NCI-H748 (cell line): ENCODE measurements at regions not wholly inside any gene's neighbourhood (a gene's known extent, or its start where the extent isn't known, plus 50 kb on each side); places are given as distances from the start of the nearest gene placed in this dataset.

ENCODE experiments used
- DNase-seq: peaks from one replicate; lab custom pipeline; 2025; ENCODE audit not compliant: unreplicated experiment; lab: John Stamatoyannopoulos, UW

DNA sequence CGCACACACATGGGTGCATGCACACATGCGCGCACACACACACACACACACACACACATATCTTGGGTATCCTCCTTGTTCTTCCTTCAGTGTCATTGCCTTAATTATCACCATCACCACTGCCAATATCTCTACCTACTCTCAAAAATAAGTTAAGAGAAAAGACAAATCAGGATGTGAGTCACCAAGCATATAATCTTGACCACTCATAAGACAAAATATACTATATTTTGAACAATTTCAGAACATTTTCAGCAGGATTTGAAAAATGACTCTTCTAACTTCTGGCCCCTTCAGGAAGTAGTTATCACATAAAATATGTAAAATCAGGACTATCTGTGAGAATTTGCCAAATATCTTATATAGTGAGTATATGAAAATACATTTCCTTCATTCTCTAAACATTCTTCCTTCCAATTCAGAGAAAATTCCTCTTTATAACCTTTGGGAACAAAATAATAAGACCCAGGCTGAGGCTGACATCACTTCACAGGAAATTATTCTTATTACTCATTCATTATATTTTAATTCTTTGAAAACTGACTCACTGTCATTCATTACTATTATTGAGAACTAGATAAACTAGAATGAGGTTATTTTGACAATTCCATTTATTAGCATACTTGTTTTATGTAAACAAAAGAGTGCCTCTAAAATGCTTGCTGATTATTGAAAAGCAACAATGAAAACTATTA lies 772.0 kb upstream of the ACO1 start:
- DNase-seq, result no peak

DNA sequence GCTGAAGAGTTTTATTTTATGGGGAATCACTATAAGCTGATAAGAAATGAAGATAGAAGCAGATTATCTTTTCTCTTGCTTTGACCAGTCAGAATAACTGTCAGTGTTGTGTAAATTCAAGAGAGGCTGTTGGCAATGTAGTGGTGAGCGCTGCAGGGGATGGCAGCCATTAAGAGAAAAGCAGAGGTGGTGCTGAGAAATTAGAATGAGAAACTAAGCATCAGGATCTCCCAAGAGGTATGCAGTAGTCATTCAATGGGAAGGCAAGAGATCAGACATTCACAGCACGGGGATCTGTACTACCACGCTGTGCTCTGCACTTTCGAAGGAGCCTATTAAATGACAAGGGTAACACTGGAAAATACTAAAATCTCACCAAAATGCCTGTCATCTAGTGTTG lies 768.5 kb upstream of the ACO1 start:
- DNase-seq, result no peak

DNA sequence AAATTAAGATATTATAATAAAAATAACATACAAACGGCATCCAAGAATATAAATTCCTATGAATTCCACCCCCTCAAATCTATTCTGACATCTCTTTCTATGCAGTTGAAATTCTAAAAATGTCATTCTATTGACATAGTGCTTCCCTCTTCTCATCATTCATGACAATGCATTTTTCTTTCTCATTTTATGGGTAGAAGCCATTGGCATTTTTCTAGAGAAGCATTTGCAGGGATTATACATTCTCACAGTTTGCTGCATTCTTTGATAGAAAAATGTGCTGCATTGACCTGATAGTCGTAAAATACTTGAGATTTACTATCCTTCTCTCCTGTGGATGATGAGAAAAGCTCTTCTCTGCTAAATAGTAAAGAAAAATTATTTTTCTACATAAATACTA lies 760.9 kb upstream of the ACO1 start:
- DNase-seq, result no peak

DNA sequence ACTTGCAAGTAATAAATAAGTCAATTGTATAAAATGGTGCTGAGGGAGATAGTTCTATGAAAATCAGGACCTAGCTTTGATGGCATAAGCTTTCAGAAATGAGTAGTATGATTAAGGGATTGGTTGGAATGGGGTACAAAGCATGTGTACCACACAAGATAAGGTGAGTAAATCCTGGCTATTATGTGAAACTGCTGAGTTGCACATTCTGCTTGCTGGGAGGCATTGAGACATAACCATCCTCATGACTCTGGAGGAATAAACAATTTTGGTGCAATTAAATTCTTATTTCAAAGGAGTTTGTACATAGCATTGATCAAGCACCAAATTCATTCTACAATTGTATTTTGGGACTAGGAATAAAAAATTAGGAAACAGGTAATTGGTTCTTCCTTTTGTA lies 755.2 kb upstream of the ACO1 start:
- DNase-seq, result no peak

DNA sequence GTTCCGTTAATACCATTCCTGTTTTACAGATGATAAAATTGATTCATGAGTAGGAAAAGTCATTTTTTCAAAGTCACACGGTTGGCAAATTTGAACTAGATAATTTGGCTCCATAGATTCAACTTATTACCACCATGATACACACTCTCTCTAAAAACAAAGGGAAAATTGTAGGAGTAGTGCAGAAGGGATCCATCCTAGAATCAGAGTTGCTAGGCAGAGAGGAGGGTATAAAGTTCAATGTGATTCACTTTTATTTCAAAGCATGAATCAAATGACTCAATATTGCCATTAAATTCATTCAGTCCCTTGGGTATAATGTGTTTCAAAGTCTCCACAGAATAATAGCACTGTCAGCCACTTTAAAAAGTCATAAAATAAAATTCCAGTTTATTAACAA lies 747.2 kb upstream of the ACO1 start:
- no peak for DNase-seq

DNA sequence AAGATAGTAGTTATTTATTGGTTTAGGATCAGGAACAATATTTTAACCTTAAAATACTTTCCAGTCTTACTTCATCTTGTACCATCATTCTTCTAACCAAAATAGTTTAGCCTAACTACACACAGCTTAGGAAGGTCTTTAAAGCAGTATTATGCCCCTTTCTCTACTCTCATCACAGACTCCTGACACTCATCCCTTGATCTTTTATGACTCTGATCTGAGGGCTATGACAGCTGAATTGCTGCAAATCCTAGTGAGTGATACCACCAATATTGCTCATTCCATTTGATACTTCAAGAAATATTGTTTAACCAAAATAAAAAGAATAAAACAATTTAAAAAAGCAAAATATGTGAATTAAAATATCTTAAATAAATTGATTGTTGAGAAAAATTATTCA lies 746.6 kb upstream of the ACO1 start:
- no peak for DNase-seq

DNA sequence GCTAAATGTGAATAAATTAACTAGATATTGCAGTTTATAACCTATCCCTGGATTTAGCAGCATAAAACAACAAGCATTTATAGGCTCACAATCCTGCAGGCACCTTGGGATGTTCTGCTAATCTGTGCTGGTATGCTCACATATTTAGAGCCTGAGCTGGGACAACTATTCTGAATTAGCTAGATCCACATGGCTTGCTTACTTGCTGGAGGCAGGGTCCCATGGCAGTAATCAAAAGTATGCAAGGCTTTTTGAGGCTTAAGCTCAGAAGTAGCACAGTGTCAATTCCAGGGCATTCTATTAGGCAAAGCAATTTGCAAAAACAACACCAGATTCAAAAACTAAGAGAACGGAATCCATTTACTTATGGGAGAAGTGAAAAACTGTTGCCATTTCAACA lies 745.0 kb upstream of the ACO1 start:
- DNase-seq, result no peak

DNA sequence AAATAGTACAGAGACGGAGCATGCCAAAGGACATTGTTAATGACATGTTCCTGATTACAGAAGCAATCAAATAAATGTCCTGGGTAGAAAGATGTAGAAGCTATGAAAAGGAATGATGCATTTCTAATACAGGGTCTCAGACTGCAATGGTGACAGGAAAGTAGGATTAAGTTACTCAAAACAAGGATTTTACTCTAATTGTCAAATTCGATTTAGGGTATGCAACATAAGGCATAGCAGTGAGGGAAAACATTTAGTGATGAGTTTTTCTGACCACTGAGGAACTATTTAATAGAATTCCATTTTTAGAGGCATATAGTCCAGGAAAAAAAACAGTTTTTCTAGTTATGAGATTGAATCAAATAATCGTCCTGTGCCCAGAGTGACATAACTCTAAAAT lies 715.1 kb upstream of the ACO1 start:
- DNase-seq, result no peak

DNA sequence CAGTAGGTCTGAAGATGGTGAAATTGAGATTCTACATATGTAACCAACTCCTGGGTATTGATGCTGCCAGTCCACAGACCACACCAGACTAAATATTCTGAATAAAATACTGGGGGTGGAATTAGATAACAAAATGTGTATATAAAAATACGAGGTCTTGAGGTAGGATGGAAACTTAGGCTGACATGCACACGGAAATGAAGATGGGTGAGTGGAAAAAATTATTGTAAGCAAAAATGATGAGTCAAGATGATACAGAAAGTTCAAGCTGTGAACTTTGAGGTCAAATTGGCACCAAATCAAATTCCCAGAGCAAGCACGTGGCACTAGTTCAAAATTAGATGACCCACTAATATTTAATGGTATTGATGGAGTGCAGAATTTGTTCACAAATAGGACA lies 713.4 kb upstream of the ACO1 start:
- no peak for DNase-seq

DNA sequence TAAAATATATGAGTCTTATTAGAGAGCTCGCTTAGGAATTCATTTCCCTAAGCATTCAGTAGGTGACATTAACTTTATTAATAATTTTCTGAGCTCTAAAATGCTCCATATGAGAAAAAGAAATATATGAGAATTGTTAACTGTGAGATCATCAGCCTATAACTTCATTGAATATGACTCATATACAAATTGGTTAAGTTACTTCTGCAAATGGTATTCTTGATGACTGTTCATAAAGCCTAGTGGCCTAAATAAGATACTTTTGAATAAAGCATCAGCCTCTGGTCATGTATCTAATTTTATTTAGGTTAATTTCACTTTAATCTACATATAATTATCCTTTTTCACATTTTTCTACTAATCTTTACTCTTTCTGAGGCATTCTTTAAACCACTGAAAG lies 710.2 kb upstream of the ACO1 start:
- no peak for DNase-seq

DNA sequence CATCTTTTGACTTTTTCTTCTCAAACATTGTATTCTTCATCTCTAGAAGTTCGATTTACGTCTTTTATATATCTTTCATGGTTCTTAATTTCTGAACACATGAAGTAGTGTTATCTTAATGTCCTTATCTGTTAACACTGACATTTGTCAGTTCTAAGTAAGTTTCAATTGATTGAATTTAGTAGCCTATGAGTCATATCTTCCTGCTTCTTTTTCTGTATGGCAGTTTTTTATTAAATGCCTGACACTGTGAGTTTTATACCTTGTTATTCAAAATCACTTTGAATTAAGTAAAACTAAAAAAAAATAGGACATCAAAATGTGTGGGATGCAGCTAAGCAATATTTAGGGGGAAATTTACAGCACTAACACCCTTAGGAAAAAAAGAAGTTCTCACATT lies 707.0 kb upstream of the ACO1 start:
- no peak for DNase-seq

DNA sequence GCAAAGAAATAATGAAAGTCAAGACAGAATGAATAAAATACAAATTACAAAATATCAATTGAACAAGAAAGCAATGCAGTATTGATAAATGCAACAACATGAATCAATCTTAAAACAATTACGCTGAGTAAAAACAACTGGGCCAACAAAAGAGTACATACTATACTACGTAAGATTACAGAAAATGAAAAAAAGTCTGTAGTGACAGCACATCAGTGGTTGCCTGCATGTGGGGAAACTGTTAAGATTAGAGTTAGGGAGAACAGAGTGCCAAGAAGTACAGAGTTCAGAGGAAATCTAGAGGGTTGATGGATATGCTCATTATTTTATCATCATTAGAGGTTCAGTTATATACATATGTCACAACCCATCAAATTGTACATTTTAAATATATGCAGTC lies 706.6 kb upstream of the ACO1 start:
- DNase-seq, result no peak

DNA sequence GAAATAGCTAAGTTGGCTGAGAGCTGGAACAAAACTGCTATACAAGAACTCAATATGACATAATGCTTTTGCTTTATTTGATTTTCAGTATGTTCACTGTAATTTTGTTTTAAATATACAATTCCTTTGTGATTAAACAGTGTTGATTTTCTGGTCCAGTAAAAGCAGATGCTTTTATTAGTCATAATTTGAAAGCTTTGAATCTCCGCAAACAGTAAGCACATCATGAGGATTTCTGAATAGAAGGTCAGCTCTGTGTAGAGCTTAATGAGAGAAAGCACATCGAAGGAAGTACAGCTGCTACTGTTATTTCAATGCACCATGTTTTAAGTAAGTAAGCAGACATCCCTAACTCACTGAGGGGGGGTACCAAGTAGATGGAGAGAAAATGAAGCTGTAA lies 701.3 kb upstream of the ACO1 start:
- peak; percentile 86 for DNase-seq

DNA sequence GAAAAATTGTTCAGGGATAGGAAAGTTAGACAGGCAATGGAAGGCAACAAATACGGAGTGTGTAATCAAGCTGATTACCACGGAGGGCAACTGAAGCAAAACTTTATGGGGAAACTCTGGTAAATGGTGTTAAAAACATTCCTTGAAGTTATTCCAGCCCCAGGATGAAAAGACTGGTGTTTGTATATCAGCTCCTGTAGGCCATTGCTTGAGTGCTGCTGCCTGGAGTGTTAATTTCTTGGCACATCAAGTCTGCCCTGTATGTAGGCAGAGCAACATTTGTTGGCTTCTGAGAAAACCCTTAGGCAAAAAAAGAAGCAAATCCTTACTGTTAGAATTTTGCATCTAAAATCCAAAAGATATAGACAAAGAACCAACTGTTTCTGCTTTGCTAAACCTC lies 686.5 kb upstream of the ACO1 start:
- no peak for DNase-seq

DNA sequence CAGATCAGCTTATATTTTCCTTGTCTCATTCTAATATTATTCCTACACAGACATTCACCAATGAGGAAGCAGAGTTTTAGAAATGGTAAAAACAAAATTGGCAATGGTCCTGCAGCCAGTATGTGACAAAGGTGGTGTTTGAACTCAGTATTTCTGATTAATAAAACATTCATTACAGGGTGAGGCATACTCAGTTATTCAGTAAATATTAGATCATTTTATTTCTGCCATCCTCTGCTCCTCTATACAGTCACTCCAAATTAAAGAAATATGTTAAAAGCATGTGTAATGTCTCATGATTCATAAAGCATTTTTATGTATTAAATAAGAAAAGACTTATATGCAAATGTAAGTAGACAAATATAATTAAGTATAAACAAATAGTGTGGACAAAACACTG lies 684.6 kb upstream of the ACO1 start:
- DNase-seq, result no peak

DNA sequence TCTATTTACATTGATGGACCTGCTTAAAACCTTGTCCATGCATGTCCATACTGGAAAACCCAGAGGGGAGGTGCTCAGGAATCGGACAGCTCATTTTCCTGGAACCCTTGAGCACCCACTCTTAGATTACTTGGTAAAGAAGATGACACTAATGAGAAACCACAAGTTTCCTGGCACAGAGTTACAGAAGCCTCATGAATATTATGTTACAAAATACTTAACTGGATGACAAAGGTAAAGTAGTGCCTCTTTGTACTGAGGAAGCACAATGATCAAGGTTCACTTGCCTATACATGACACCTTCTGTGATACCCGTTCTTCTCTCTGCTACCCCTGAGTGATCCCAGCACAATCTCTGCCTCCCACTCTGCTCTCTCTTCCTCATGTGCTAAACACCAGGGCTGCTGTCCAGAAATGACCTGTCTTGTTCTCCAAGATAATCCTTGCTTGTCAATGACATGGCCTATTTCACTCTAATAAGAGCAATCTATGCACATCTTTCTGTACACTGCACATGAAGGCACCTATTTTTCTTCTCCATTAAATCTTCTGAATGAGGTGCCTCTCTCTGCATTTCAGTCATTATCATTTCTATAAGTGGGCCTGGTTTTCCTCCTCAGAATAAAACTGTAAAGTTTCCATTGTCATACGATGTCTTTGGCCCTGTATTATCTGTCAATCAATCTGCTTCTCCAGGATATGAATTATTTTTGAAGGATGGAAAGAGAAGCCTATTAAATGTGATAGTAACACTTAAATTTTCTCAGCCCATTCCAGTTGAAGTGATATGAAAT lies 684.0 kb upstream of the ACO1 start:
- no peak for DNase-seq

DNA sequence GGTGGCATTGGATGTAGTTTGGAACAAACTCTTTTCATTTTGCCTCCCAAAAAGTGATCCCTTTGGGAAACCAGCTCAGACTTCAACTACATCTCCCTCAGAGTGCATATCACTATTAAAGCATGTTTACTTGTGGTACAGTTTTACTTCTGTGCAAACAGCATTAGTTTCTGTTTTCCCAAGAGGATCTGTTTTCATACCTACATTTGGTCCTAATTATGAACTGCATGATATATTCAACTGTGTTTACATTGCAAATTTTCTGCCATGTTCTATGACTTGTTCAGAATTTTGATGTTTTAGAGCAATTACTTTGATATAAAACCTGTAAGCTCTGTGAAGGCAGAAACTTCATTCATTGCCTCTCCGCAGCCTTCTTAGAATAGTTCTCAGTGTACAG lies 681.5 kb upstream of the ACO1 start:
- DNase-seq, result peak; percentile 70

DNA sequence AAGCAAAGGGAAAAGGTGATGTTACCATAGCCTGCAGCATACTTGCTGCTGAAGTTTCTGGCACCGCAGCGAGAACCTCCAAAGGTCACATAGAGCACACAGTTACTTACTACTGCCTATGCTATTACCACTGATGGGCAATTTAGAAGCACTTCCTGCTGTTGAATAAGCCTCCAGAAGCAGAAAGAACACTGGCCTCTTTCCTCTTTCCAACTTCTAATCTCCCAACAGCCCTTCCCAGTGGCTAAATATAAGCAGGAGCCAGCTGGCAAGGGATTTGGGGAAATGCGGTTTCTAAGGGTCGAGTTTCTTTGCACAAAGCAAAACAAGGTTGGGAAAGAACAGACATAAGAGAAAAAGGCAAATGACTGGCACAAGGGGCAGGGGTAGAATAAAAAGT lies 669.2 kb upstream of the ACO1 start:
- no peak for DNase-seq

DNA sequence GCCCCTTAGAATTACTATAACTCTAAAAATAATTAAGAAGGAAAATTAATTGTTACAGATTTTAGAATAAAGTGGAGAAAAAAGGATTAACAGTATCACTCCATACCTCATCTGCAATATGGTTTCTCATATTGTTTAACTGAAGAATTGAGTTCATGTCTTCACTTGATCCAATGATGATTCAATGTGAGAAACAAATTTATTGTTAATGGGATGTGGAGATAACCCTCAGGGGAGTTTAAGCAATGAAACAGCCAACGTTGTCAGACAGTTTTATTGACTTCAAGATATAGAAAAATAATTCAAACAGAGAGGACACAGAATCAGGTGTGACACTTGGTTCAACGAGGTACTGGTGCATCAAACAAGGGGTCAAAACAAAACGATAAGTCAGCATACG lies 665.2 kb upstream of the ACO1 start:
- no peak for DNase-seq

DNA sequence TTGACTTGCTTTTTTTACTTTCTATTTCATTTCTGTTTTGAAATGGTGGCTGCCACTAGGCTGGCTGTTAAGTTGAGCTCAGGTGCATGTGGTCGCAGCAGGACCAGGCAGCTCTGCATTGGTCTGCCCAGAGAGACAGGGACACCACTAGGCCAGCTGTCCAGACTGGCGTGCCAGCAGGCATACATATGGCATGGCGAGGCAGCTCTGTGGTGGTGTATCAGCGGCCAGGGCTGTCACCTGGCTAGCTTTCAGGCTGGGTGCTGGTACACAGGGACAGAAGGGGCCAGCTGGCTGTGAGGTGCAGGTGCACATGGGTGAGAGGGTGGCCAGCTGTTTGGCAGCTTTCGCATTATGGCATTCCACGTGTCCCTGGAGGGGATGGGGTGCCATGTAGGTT lies 654.0 kb upstream of the ACO1 start:
- DNase-seq, result no peak

DNA sequence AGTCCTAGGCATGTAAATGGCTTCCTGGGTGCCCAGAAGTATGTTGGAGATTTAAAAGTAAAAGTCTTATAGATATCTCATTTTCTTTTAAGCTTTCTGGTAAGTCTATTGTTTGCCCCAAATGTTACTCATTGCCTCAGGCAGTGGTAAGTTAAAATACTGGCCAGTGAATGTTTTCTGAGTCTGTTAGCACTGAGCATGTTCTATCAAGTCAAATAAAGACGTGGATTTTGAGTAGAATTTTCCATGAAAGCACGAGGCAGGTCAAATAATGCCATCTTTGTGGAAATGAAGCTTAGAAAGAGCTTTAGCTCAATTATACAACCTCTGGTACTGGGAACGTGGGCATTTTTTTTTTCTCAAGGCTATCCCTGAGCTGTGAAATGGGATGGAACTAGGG lies 651.3 kb upstream of the ACO1 start:
- DNase-seq, result no peak

DNA sequence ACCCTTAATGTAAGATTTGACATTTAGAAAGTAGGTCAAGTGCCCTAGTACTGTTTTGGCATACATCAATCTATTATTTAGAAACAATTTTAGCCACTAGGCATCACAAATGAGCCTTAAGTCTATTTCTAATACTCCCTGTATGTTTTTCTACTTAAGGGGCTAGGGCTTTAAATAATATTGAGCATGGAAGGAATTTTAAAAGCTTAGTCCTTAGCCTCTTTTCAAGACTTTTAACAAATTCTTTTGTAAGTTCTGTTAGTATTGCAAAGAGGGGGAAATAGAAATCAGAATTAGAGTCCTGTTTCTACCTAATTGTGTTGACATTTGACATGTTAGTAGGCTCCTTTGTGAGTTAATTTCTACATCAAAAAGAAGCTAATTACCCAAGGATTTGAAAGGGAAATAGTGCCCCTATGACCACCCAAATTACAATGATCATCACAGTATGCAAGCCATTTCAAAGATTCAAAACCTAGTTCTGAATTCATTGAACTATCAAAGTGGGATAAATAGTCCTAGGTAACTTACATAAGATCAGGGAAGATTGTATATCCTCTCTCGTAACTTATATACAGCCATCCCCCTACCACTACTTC lies 647.8 kb upstream of the ACO1 start:
- DNase-seq, result peak; percentile 25

DNA sequence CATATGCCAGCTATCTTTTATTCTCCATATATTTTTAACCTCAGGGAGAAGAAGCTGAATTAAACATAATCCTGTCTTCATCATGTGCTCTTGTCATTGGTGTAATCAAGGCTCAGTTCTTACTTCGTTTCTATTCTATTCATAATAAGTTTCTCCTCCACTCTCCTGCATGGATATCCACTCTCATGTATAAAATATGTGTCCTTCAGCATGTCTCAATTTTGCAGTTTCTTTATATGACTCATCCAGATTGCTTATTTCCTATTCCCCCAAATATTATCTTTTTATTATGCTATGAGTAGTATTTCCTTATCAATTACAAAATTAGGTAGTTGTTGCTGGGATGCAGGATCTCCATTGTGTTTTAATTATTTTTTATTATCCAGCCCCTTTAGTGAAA lies 643.7 kb upstream of the ACO1 start:
- DNase-seq, result no peak
